Activated CD4-positive, alpha-beta T cell treated with anti-CD3 and anti-CD28 coated beads for 36 hours (primary cell): ENCODE measurements at regions not wholly inside any gene's neighbourhood (a gene's known extent, or its start where the extent isn't known, plus 50 kb on each side); places are given as distances from the start of the nearest gene placed in this dataset.

Source experiments
- ATAC-seq: fragments of 200-7000 bp; cut with Tn5 transposase; one replicate; pipeline ENCODE4 v1.10.0; 2021; ENCODE audit warnings: mild to moderate bottlenecking, moderate library complexity
- CTCF ChIA-PET: fragments of 350-600 bp; sonication (Branson Sonifier 250); formaldehyde crosslinking; loops from one replicate; lab custom pipeline; 2021; ENCODE audit warnings: antibody characterized with exemption; lab: Charles Lee
- POLR2A ChIA-PET: fragments of 350-600 bp; sonication (Branson Sonifier 250); formaldehyde crosslinking; loops from one replicate; lab custom pipeline; 2021; ENCODE audit warnings: antibody characterized with exemption, inconsistent platforms; lab: Charles Lee
- DNase-seq: peaks from one replicate; pipeline ENCODE4 v3.0.0-alpha.2; 2020
- H3K27ac Mint-ChIP-seq: one replicate; pipeline ENCODE4 v1.8.0; 2021; ENCODE audit warnings: mixed read lengths
- H3K27me3 Mint-ChIP-seq: one replicate; pipeline ENCODE4 v1.8.0; 2021; ENCODE audit warnings: mixed read lengths
- H3K36me3 Mint-ChIP-seq: one replicate; pipeline ENCODE4 v1.8.0; 2021; ENCODE audit warnings: low read depth, mixed read lengths
- H3K4me1 Mint-ChIP-seq: one replicate; pipeline ENCODE4 v1.8.0; 2021; ENCODE audit warnings: mixed read lengths
- H3K4me3 Mint-ChIP-seq: one replicate; pipeline ENCODE4 v1.8.0; 2021; ENCODE audit warnings: mild to moderate bottlenecking, moderate library complexity, mixed read lengths
- H3K9me3 Mint-ChIP-seq: one replicate; pipeline ENCODE4 v1.8.0; 2021; ENCODE audit warnings: low read depth, mixed read lengths
- intact Hi-C, 2 experiments: fragments of 100-400 bp; cut with DNase I in 1 of 2; cut with micrococcal nuclease in 1 of 2; formaldehyde crosslinking; loops; one replicate each; pipeline versions ENCODE4 v1.14.2 to v1.15.1; 2022 to 2024; cut with DNase I, micrococcal nuclease

- DNase-seq = no peak
- Mint-ChIP-seq H3K27ac (no peak overlapping the region), H3K27me3 (no peaks in the 10 kb centered on the region), H3K4me3 (no peak overlapping the region), H3K36me3 (no peaks in the 10 kb centered on the region), H3K4me1 (no peaks in the 10 kb centered on the region), H3K9me3 (peaks cover 14% of the 10 kb centered on the region)
- POLR2A ChIA-PET = no interaction called here
- ATAC-seq = no peak
- CTCF ChIA-PET = no interaction called here
- intact Hi-C loops = no loop called here
These were observed 186.8 kb downstream of the KIF2B start for GRCh38 chr17:54009502-54009901.

- H3K27ac Mint-ChIP-seq = no peak overlapping the region
- peaks cover 14% of the 10 kb centered on the region for H3K9me3 Mint-ChIP-seq
- no peak overlapping the region for H3K4me3 Mint-ChIP-seq
- ATAC-seq (no peak), DNase-seq (no peak)
- ChIA-PET CTCF (no interaction called here), POLR2A (no interaction called here)
- no peaks in the 10 kb centered on the region for H3K36me3 Mint-ChIP-seq
- intact Hi-C loops = no loop called here
- no peaks in the 10 kb centered on the region for H3K27me3 Mint-ChIP-seq
- H3K4me1 Mint-ChIP-seq = no peaks in the 10 kb centered on the region
These were observed 190.3 kb downstream of the KIF2B start for GRCh38 chr17:54013072-54013471.

- ChIA-PET POLR2A (no interaction called here), CTCF (no interaction called here)
- Mint-ChIP-seq H3K27ac (no peak overlapping the region), H3K9me3 (peaks cover 21% of the 10 kb centered on the region), H3K4me1 (no peaks in the 10 kb centered on the region), H3K36me3 (no peaks in the 10 kb centered on the region), H3K27me3 (no peaks in the 10 kb centered on the region), H3K4me3 (no peak overlapping the region)
- DNase-seq (no peak), ATAC-seq (no peak)
- intact Hi-C loops = no loop called here
These were observed 193.0 kb downstream of the KIF2B start for GRCh38 chr17:54015734-54016133.

GRCh38 chr17:54021418-54021817 lies 198.7 kb downstream of the KIF2B start:
- ChIA-PET CTCF (no interaction called here), POLR2A (no interaction called here)
- Mint-ChIP-seq H3K9me3 (peaks cover 29% of the 10 kb centered on the region), H3K36me3 (no peaks in the 10 kb centered on the region), H3K4me3 (no peak overlapping the region), H3K27ac (no peak overlapping the region), H3K27me3 (no peaks in the 10 kb centered on the region), H3K4me1 (no peaks in the 10 kb centered on the region)
- no peak for ATAC-seq
- intact Hi-C loops = no loop called here
- no peak for DNase-seq

- H3K36me3 Mint-ChIP-seq = no peaks in the 10 kb centered on the region
- ATAC-seq (no peak), DNase-seq (no peak)
- no peaks in the 10 kb centered on the region for H3K27me3 Mint-ChIP-seq
- ChIA-PET POLR2A (no interaction called here), CTCF (no interaction called here)
- H3K9me3 Mint-ChIP-seq = peaks cover 11% of the 10 kb centered on the region
- intact Hi-C loops = no loop called here
- H3K27ac Mint-ChIP-seq = no peak overlapping the region
- no peak overlapping the region for H3K4me3 Mint-ChIP-seq
- H3K4me1 Mint-ChIP-seq = no peaks in the 10 kb centered on the region
These were observed 206.4 kb downstream of the KIF2B start for GRCh38 chr17:54028986-54029580.

GRCh38 chr17:54029986-54030385 lies 207.3 kb downstream of the KIF2B start:
- Mint-ChIP-seq H3K9me3 (peaks cover 12% of the 10 kb centered on the region), H3K27me3 (no peaks in the 10 kb centered on the region), H3K36me3 (no peaks in the 10 kb centered on the region), H3K27ac (no peak overlapping the region), H3K4me3 (no peak overlapping the region), H3K4me1 (no peaks in the 10 kb centered on the region)
- ATAC-seq = no peak
- DNase-seq = no peak
- ChIA-PET CTCF (no interaction called here), POLR2A (no interaction called here)
- intact Hi-C loops = no loop called here

- H3K27me3 Mint-ChIP-seq = no peaks in the 10 kb centered on the region
- no peak for ATAC-seq
- no peaks in the 10 kb centered on the region for H3K36me3 Mint-ChIP-seq
- H3K4me1 Mint-ChIP-seq = no peaks in the 10 kb centered on the region
- POLR2A ChIA-PET = no interaction called here
- no peak for DNase-seq
- H3K9me3 Mint-ChIP-seq = peaks cover 18% of the 10 kb centered on the region
- intact Hi-C loops = no loop called here
- no peak overlapping the region for H3K27ac Mint-ChIP-seq
- H3K4me3 Mint-ChIP-seq = no peak overlapping the region
- CTCF ChIA-PET = no interaction called here
These were observed 223.8 kb downstream of the KIF2B start for GRCh38 chr17:54046570-54046969.

GRCh38 chr17:54063639-54064038 lies 240.9 kb downstream of the KIF2B start:
- ChIA-PET CTCF (no interaction called here), POLR2A (no interaction called here)
- no peak for ATAC-seq
- peaks cover 19% of the 10 kb centered on the region for H3K9me3 Mint-ChIP-seq
- no peaks in the 10 kb centered on the region for H3K36me3 Mint-ChIP-seq
- no peak overlapping the region for H3K4me3 Mint-ChIP-seq
- no peaks in the 10 kb centered on the region for H3K4me1 Mint-ChIP-seq
- intact Hi-C loops = no loop called here
- no peak for DNase-seq
- H3K27ac Mint-ChIP-seq = no peak overlapping the region
- H3K27me3 Mint-ChIP-seq = no peaks in the 10 kb centered on the region

- Mint-ChIP-seq H3K27ac (no peak overlapping the region), H3K36me3 (no peaks in the 10 kb centered on the region), H3K27me3 (no peaks in the 10 kb centered on the region), H3K9me3 (peaks cover 15% of the 10 kb centered on the region), H3K4me1 (no peaks in the 10 kb centered on the region), H3K4me3 (no peak overlapping the region)
- ATAC-seq (no peak), DNase-seq (no peak)
- CTCF ChIA-PET = interaction anchor here (0.7 kb wide), 1 partner anchor 318 kb away, joined by 3 read pairs; no protein-coding TSS in a partner anchor
- POLR2A ChIA-PET = no interaction called here
- intact Hi-C loops = no loop called here
These were observed 262.3 kb downstream of the KIF2B start for GRCh38 chr17:54085020-54085419.

GRCh38 chr17:54085934-54086333 lies 263.2 kb downstream of the KIF2B start:
- Mint-ChIP-seq H3K36me3 (no peaks in the 10 kb centered on the region), H3K4me3 (no peak overlapping the region), H3K27me3 (no peaks in the 10 kb centered on the region), H3K27ac (no peak overlapping the region), H3K4me1 (no peaks in the 10 kb centered on the region), H3K9me3 (peaks cover 15% of the 10 kb centered on the region)
- intact Hi-C loops = no loop called here
- ChIA-PET CTCF (interaction anchor here (0.7 kb wide), 1 partner anchor 319 kb away, joined by 3 read pairs; no protein-coding TSS in a partner anchor), POLR2A (no interaction called here)
- DNase-seq (no peak), ATAC-seq (no peak)

- Mint-ChIP-seq H3K4me1 (no peaks in the 10 kb centered on the region), H3K27me3 (no peaks in the 10 kb centered on the region), H3K27ac (no peak overlapping the region), H3K9me3 (peaks cover 6% of the 10 kb centered on the region), H3K4me3 (no peak overlapping the region), H3K36me3 (no peaks in the 10 kb centered on the region)
- ATAC-seq (no peak), DNase-seq (no peak)
- intact Hi-C loops = no loop called here
- ChIA-PET POLR2A (no interaction called here), CTCF (no interaction called here)
These were observed 273.5 kb downstream of the KIF2B start for GRCh38 chr17:54096216-54096615.

GRCh38 chr17:54099221-54099620 lies 276.5 kb downstream of the KIF2B start:
- H3K36me3 Mint-ChIP-seq = no peaks in the 10 kb centered on the region
- DNase-seq (no peak), ATAC-seq (no peak)
- H3K4me3 Mint-ChIP-seq = no peak overlapping the region
- POLR2A ChIA-PET = no interaction called here
- H3K27me3 Mint-ChIP-seq = no peaks in the 10 kb centered on the region
- CTCF ChIA-PET = no interaction called here
- H3K27ac Mint-ChIP-seq = no peak overlapping the region
- no peaks in the 10 kb centered on the region for H3K4me1 Mint-ChIP-seq
- peaks cover 13% of the 10 kb centered on the region for H3K9me3 Mint-ChIP-seq
- intact Hi-C loops = no loop called here

GRCh38 chr17:54102246-54102645 lies 279.5 kb downstream of the KIF2B start:
- POLR2A ChIA-PET = no interaction called here
- CTCF ChIA-PET = no interaction called here
- H3K27me3 Mint-ChIP-seq = no peaks in the 10 kb centered on the region
- H3K9me3 Mint-ChIP-seq = peaks cover 26% of the 10 kb centered on the region
- no peaks in the 10 kb centered on the region for H3K36me3 Mint-ChIP-seq
- intact Hi-C loops = no loop called here
- no peak overlapping the region for H3K27ac Mint-ChIP-seq
- no peaks in the 10 kb centered on the region for H3K4me1 Mint-ChIP-seq
- ATAC-seq (no peak), DNase-seq (no peak)
- no peak overlapping the region for H3K4me3 Mint-ChIP-seq
